ENCODE measurements at regions not wholly inside any gene's neighbourhood (a gene's known extent, or its start where the extent isn't known, plus 50 kb on each side); places are given as distances from the start of the nearest gene placed in this dataset.

DNA sequence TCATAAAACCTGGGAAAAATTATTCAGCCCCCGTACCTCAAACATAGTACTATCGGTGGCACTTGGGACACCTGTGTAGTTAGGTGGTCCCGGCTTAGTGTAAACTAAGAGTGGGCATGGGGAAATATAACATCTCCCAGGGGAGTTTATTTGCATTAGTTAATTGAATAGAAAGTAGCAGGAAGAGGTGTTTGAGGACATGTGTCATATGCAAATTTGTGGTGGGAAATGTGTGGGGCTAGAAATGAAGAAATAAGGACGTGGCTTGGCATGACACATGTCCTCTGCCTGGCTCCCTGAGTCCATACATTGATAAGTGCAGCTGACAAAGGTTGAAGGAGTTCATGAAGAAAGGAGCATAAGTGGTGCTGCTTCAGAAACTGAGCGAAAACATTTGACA is 483.6 kb downstream of the SH2D1A start:
- H3K27ac Mint-ChIP-seq = peak overlapping the region; percentile 31
- POLR2A ChIA-PET = no interaction called here

DNA sequence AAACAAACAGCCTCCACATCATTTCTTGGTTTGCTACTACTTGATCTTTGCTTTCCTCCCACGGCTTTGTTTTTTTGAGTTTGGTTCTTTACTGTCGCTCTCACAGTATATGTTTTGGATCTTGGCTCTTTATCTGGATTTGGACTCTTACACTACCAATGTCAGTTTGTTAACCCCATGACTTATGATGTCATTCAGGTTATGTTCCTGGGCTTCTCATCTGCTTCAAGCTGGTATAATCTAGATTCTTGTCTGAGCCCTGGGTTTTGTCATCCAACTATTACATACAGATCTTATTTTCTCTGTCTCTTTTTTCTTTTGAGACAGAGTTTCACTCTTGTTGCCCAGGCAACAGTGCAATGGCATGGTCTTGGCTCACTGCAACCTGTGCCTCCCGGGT is 482.9 kb upstream of the TEX13C start:
- no peak overlapping the region for H3K4me3 ChIP-seq (ENCODE audit: low read length)
- DNase-seq (no peak), ATAC-seq (ENCODE audit: poor library complexity) (peak; percentile 58)
- H3K36me3 ChIP-seq (ENCODE audit: insufficient read depth, low read length) = no peaks in the 10 kb centered on the region
- CTCF ChIA-PET = no interaction called here
- Mint-ChIP-seq H3K4me3 (peak overlapping the region; percentile 18), H3K9me3 (no peaks in the 10 kb centered on the region), H3K4me1 (ENCODE audit: low read depth) (peaks cover 15% of the 10 kb centered on the region), H3K27me3 (no peaks in the 10 kb centered on the region), H3K36me3 (ENCODE audit: low read depth) (no peaks in the 10 kb centered on the region), H3K27ac (peak overlapping the region; percentile 6)
- H3K27ac ChIP-seq (ENCODE audit: low read depth in 1 of 2, low read length in 2 of 2) = no peak overlapping the region
- TF ChIP-seq, protein P1, sequence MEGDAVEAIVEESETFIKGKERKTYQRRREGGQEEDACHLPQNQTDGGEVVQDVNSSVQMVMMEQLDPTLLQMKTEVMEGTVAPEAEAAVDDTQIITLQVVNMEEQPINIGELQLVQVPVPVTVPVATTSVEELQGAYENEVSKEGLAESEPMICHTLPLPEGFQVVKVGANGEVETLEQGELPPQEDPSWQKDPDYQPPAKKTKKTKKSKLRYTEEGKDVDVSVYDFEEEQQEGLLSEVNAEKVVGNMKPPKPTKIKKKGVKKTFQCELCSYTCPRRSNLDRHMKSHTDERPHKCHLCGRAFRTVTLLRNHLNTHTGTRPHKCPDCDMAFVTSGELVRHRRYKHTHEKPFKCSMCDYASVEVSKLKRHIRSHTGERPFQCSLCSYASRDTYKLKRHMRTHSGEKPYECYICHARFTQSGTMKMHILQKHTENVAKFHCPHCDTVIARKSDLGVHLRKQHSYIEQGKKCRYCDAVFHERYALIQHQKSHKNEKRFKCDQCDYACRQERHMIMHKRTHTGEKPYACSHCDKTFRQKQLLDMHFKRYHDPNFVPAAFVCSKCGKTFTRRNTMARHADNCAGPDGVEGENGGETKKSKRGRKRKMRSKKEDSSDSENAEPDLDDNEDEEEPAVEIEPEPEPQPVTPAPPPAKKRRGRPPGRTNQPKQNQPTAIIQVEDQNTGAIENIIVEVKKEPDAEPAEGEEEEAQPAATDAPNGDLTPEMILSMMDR (IDR thresholded peaks at IDR 0.05) = no peak
- no peaks in the 10 kb centered on the region for H3K9me3 ChIP-seq (ENCODE audit: control insufficient read depth in 1 of 2, insufficient read depth in 1 of 2, low read length in 2 of 2)
- H3K27me3 ChIP-seq (ENCODE audit: control insufficient read depth in 1 of 2, insufficient read depth in 2 of 2, low read length in 2 of 2) = no peaks in the 10 kb centered on the region
- H3K4me1 ChIP-seq (ENCODE audit: insufficient read depth, low read length) = no peaks in the 10 kb centered on the region
- intact Hi-C loops (cut with DNase I, micrococcal nuclease) = no loop called here
- POLR2A ChIA-PET = no interaction called here

More for the DNA sequence above, 483.6 kb downstream of the SH2D1A start:
- Histone ChIP-seq H3K27me3 (ENCODE audit: control insufficient read depth in 1 of 2, insufficient read depth in 2 of 2, low read length in 2 of 2) (no peaks in the 10 kb centered on the region), H3K4me3 (ENCODE audit: low read length) (no peak overlapping the region), H3K4me1 (ENCODE audit: insufficient read depth, low read length) (peaks cover 3% of the 10 kb centered on the region), H3K9me3 (ENCODE audit: control insufficient read depth in 1 of 2, insufficient read depth in 1 of 2, low read length in 2 of 2) (no peaks in the 10 kb centered on the region), H3K27ac (ENCODE audit: low read depth in 1 of 2, low read length in 2 of 2) (no peak overlapping the region), H3K36me3 (ENCODE audit: insufficient read depth, low read length) (no peaks in the 10 kb centered on the region)
- intact Hi-C loops (cut with DNase I, micrococcal nuclease) = no loop called here
- DNase-seq = peak in 1 of 14 experiments; percentile 9
- no peak for ATAC-seq (ENCODE audit: poor library complexity)
- TF ChIP-seq, protein P1 (IDR thresholded peaks at IDR 0.05) = no peak
- Mint-ChIP-seq H3K4me1 (ENCODE audit: low read depth) (peaks cover 40% of the 10 kb centered on the region), H3K9me3 (no peaks in the 10 kb centered on the region), H3K4me3 (peak overlapping the region; percentile 1), H3K27me3 (no peaks in the 10 kb centered on the region), H3K36me3 (ENCODE audit: low read depth) (no peaks in the 10 kb centered on the region)
- CTCF ChIA-PET = no interaction called here

DNA sequence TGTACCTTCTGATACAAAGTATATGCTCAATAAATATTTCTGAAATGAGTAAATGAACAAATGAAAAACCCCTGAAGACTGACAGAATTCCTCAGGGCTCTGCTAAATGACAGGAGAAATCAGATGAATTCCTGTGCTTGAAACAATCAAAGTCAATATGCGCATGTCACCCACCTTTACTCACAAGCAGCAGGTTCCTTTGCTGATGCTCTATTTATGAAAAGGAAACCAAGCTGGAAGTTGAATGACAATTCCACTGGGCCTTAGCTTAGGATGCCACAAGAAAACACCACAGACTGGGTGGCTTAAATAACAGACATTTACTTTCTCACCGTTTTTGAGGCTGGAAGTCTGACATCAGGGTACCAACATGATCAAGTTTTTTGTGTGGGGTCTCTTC is 477.5 kb upstream of the TEX13C start:
- CTCF ChIA-PET = no interaction called here
- TF ChIP-seq, protein P1 (IDR thresholded peaks at IDR 0.05) = no peak
- Mint-ChIP-seq H3K4me1 (ENCODE audit: low read depth) (no peaks in the 10 kb centered on the region), H3K36me3 (ENCODE audit: low read depth) (no peaks in the 10 kb centered on the region), H3K27me3 (no peaks in the 10 kb centered on the region), H3K4me3 (no peak overlapping the region), H3K27ac (no peak overlapping the region), H3K9me3 (no peaks in the 10 kb centered on the region)
- ATAC-seq (ENCODE audit: poor library complexity) (no peak), DNase-seq (no peak)
- POLR2A ChIA-PET = no interaction called here
- Histone ChIP-seq H3K27ac (ENCODE audit: low read depth in 1 of 2, low read length in 2 of 2) (no peak overlapping the region), H3K36me3 (ENCODE audit: insufficient read depth, low read length) (no peaks in the 10 kb centered on the region), H3K4me1 (ENCODE audit: insufficient read depth, low read length) (no peaks in the 10 kb centered on the region), H3K4me3 (ENCODE audit: low read length) (no peak overlapping the region), H3K9me3 (ENCODE audit: control insufficient read depth in 1 of 2, insufficient read depth in 1 of 2, low read length in 2 of 2) (no peaks in the 10 kb centered on the region), H3K27me3 (ENCODE audit: control insufficient read depth in 1 of 2, insufficient read depth in 2 of 2, low read length in 2 of 2) (no peaks in the 10 kb centered on the region)
- intact Hi-C loops (cut with DNase I, micrococcal nuclease) = no loop called here
